Head of caudate nucleus (tissue), 42 donors: ENCODE measurements at regions not wholly inside any gene's neighbourhood (a gene's known extent, or its start where the extent isn't known, plus 50 kb on each side); places are given as distances from the start of the nearest gene placed in this dataset.
"Not testable (repeated sequence)": the region's sequence is repeated elsewhere in the genome, so short reads cannot be mapped to it uniquely, and the experiment has no call there.

ENCODE experiments used
- DNase-seq, 42 donors: peaks; one replicate each; pipeline versions ENCODE4 v3.0.0 to v3.0.0-alpha.2; 2020 to 2021; ENCODE audit warnings: mixed read lengths in 7 of 42
- intact Hi-C: fragments of 100-400 bp; cut with DNase I; formaldehyde crosslinking; loops from one replicate; pipeline ENCODE4 v1.15.0; 2022

DNA sequence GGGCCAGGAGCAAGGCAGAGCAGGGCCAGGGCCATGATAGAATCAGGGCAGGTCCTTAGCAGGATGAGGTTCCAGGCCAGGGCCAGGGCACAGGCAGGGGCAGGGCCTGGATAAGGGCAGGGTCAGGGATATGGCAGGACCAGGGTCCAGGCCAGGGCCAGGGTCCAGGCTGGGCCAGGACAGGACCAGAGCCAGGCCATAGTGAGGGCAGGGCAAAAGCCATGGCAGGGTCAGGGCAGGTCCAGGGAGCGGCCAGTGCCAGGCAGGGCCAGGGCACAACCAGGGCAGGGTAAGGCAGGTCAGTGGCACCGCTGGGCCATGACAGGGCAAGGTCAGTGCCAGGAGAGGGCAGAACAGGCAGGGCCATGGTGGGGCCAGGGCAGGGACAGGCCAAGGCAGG, 152.2 kb downstream of the LIPI start:
- intact Hi-C loops, result no loop called here

DNA sequence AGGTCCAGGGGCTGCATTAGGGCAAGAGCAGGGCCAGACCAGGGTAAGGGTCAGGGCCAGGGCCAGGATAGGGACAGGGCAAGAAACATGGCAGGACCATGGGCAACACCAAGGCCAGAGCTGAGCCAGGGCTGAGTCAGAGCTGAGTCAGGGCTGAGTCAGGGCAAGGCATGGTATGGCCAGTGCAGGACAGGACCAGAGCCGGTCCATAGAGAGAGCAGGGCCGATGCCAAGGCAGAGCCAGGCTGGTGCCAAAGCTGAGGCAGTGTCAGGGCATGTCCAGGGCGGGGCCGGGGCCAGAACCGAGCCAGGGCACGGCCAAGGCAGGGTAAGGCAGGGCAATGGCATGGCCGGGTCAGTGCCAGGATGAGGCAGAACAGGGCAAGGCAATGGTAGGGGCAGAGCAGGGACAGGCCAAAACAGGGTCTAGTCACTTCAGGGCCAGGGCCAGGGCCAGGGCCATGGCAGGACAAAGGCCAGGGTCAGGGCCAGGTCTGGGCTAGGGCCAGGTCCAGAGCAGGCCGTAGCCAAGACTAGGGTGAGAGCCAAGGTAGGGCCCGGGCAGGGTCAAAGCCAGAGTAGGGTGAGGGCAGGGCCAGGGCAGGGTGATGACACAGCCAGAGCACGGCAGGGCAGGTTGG, 152.8 kb downstream of the LIPI start:
- DNase-seq, result peak in 1 of 42 donors; percentile 14
- intact Hi-C loops, result not testable (repeated sequence)

More for the DNA sequence above, 152.2 kb downstream of the LIPI start:
- peak in 1 of 42 donors; percentile 22 for DNase-seq

DNA sequence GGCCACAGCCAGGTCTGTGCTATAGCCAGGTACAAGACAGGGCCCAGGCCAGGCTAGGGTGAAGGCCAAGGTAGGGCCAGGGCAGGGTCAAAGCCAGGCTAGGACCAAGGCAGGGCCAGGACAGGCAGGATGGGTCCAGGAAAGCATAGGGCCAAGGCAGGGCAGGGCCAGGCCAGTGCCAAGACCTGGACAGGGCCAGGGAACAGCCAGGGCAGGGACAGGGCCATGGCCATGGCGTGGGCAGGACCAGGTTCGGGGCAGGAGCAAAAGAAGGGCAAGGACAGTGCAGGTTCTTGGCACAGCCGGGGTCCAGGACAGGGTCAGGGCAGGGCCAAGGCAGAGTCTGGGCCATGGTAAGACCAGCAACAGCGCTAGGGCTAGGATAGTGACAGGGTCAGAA, 153.4 kb downstream of the LIPI start:
- peak in 1 of 42 donors; percentile 31 for DNase-seq
- intact Hi-C loops, result no loop called here

DNA sequence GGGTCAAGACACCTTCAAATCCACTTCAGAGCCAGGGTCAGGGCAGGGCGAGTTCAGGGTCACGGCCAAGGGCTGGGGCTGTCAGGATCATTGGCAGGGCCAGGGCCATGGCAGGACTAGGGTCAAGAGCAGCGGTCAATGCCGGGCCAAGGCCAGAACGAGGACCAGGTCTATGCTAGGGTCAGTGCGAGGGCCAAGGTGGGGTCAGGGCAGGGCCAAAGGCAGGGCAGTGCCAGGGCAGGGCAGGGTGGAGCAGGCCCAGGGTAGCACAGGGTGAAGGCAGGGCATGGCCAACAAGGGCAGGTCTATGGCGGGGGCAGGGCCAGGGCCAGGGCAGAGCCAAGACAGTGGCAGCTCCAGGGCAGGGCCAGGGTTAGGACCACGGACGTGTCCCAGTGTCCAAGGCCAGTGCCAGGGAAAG, 154.0 kb downstream of the LIPI start:
- intact Hi-C loops, result no loop called here
- DNase-seq, result peak in 1 of 42 donors; percentile 14

DNA sequence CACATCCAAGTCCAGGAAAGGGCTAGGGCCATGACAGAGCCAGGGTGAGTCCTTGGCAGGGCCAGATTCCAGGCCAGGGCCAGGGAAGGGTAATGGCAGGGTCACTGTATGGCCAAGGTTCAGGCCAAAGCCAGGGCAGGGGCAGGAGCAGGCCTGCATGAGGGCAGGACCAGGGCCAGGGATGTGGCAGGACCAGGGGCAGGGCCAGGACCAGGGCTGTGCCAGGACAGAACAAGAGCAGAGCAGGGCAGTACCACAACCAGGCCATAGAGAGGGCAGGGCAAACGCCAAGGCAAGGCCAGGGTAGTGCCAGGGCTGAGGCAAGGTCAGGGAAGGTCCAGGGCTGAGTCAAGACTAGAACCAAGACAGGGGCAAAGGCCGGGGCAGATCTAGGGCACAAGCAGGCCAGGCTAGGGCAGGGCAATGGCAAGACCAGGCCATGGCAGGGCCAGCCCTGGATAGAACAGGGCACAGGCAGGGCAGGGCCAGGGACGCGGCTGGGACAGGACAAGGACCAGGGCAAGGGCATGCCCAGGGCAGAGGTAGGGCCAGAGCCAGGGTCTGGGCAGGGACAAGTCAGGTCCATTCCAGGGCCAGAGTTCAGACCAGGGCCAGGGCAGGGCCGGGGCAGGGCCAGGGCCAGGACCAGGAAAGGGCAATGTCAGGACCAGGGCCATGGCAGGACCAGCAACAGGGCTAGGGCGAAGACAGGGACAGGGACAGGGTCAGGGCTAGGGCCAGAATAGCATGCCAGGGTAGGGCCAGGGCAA, 154.8 kb downstream of the LIPI start:
- intact Hi-C loops, result not testable (repeated sequence)

DNA sequence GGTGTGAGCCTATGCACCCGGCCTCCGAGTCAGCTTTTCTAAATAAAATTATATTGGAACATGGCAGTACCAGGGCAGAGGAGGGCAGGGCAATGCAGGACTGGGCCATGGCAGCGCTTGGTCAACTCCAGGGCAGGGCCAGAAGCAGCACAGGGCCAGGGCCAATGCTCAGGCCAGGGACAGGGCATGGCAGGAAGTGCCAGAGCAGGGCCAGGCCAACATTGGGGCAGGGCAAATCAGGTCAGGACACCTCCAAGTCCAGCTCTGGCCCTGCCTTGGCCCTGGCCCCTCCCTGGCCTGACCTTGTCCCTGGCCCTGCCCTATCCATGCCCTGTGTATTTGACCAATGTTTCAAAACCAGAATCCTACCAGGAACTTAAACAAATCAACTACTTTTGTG, 156.1 kb downstream of the LIPI start:
- intact Hi-C loops, result no loop called here
- no peak for DNase-seq

More for the DNA sequence above, 154.8 kb downstream of the LIPI start:
- peak in 1 of 42 donors; percentile 11 for DNase-seq

DNA sequence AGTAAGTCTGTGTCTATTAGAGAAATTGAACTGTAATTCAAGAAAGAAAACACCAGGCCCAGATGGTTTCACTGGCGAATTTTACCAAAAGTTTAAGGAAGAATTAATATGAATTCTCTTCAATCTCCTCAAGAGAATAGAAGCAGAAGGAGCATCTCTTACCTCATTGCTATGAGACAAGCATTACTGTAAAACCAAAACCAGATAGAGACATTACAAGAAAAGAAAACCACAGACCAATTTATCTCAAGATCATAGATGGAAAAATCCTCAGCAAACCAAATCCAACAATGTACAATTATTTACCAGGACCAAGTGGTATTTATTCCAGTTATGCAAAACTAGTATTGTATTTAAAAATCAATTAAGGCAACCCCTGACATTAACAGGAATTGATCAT, 160.6 kb downstream of the LIPI start:
- intact Hi-C loops, result no loop called here
- DNase-seq, result no peak

DNA sequence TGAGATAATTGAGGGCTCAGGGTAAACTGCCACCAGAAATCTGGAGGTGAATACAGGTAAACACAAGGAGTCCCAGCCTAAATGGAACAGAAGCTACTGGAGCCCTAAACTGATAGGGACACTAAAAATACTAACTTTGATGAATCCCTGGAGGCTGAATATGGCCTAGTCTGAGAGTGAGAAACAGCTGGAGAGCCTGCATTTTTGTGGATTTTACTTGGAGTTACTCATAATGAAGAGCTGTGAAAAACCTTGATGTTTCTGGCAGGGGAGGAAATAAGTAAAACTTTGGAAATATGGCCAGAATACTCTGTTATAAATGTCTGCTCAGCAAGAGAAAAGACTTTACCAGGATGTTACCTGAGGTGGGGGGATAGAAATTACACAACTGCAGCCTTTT, 164.4 kb downstream of the LIPI start:
- intact Hi-C loops, result no loop called here
- no peak for DNase-seq

DNA sequence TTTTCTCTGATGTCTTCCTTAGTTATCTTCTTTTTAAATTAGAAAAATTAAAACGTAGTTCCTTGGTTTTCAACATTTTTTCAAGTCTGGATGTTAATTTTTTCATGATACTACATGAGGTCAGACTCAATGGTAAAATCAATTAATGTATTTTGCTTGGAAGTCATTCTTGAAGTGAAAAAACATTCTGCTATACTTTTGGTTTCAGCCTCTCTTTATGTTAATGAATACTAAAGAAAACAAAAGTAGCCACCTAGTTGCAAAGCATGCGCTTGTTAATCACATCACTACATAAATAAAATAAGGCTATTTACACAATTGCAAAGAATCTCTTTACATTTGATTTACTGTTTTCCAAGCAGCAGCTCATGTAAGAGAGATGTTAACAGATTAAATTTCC, 170.4 kb downstream of the LIPI start:
- intact Hi-C loops, result no loop called here
- DNase-seq, result no peak

DNA sequence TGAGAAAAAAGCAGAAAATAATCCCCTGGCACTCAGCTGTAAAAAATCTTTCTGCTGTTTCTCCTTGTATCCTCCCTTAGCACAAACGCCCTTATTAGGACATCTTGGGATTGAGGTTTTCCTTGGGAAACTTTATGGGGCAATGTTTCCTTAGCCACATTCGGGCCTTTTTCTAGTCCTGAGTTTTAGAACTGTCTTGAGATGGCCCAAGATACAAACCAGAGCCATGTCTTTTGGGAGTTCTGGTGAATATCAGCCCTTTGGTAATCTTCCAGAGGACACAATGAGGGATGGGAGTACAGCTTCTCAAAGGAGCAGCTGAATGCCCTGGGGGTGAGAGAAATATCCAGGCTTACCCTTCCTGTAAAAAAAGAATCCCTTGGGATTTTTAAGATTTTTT, 182.1 kb downstream of the LIPI start:
- DNase-seq, intact Hi-C loops: not testable (repeated sequence)

DNA sequence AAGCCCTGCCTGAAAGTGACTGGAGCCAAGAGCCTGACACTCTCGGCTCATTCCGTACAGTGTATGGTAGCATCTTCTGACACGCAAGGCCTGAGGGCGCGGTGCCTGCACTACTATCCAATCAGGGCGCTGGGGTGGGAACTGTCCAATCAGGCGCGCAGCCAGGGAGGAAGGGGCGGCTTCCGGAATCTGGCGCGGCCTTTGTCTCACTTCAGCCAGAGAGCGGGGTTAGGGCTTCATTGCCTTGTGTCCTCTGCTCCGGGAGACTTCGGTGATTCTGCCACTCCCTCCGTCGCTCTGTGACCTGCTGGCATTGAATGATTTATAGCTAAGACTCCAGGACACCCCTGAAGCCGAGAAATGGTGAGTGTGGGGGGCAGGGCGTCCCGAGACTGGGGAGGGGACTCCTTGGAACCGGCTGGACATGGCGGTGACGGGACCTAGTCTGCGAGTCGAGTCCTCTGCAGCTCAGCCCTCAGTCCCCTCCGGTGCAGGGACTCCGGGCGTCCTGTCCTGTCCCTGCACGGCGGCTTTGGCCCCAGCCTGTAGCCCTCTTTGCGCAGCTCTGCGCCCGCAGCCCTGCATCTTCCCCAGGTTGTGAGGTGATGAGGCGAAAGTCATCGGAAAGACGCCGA, 183.4 kb downstream of the LIPI start:
- DNase-seq, result peak; percentile 82 to 98 (median 93)
- intact Hi-C loops, result not testable (repeated sequence)

DNA sequence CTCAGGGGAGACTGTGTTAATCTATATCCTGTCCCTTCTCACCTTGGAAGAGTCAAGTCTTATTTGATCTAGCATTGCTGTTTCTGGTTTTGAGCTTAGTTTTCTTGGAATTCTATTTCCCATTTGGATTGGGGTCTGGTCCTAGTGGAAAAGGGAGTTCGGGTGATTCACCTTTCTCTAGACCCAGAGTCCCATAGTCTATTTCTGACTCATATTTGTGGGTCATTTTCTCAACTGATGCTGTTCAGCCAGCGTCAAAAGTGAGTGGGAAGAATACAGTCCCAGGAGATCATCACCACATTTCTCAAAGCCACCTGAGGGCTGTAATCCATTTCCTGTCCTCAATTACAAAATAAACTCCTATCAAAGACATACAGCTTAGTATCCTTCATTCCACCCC, 190.6 kb downstream of the LIPI start:
- intact Hi-C loops, result not testable (repeated sequence)

DNA sequence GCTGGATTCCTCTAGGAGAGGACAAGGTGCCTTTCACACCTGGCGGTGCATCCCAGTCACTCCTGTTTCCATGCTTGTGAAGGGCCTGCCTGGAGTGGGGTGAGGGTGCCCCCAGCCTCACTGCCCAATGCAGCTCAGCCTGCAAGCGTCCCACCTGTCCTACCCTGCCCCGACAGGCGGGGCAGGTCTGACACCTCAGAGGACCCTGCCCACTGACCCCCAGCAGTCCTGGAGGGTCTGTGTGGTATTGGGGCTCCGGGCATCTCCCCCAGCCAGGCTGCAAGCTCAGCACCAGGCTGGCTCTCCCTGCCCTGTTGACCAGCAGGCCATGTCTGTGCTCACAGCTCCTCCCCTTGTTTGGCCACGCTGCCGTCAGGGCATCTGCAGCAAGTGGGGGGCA, 194.9 kb downstream of the LIPI start:
- DNase-seq, intact Hi-C loops: not testable (repeated sequence)

More for the DNA sequence above, 190.6 kb downstream of the LIPI start:
- DNase-seq, result not testable (repeated sequence)

DNA sequence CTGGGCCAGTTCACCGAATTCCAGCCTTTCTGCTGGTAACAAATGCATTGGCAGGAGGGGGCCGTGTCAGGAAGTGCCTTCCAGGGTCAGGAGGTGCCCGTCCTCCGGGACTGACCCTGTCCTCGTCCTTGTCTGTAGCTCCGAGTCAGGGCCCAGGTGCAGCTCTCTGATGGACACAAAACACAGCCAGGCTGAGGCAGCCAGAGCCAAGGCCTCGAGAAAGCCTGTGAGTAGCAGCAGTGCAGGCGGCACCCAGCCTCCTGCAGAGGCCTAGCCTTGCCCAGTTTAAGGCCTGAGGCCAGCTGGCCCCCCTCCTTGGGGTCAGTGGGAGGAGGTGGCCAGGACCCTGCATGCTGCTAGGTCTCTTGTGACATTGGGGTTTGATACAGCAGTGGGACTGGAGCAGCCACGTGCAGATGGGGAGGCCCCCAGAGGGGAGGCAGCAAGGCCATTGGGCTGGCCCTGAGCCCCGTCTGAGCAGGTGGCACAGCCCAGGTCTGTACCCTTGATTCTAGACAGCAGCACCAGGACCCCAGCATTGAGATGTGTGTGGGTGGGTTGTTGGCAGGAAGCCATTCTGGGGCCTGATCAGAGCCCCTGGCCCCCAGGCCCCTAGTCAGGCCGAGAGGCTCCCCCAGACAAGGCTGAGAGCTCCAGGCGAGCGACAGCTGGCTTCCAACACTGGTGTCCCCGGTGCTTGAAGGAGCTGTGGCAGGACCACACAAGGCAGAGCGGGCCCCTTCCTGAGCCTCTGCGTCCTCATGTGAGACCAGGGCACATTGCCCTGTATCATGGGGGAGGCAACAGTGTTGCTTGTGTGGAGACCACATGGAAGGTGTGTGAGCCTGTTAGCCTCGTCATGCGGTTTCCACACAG, 196.9 kb downstream of the LIPI start:
- DNase-seq, intact Hi-C loops: not testable (repeated sequence)

DNA sequence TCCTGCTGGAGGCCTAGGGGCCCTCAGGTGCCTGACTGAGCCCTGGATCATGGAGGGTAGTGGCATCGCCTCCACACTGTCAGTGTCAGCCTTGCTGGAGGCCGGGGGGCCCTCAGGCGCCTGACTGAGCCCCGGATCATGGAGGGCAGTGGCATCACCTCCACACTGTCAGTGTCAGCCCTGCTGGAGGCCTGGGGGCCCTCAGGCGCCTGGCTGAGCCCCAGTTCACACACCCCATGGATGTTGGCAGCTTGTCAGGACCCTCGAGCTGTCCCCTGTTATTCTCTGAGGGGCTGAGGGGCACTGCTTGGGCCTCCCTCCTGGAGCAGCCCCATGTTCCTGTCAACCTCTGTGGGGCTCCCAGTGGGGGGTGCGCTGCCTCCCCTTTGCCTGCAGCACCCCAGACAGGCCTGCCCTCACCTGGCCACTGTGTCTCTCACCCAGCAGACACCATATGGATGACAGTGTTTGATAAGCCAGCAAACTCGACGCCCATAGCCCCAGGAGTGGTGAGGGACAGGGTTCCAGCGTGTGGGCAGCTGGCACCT, 197.6 kb downstream of the LIPI start:
- intact Hi-C loops, result no loop called here
- no peak for DNase-seq

DNA sequence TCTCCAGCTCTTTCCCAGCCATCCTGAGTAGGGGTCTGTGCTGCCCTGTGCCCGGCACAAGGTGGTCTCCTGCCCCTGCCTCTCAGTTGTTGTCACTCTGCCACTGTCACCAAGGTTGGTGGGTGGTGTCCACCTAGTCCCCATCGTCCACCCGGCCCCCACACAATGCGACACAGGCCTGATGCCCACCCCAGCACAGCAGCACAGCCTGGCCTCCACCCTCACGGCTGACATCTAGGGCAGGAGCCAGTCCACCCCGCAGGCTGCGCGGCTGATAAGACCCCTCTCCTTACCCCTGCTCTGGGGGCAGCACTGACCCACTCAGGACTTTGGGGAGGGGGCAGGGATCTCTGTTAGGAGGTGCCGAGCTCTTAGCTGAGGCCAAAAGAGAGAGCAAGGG, 198.3 kb downstream of the LIPI start:
- intact Hi-C loops, result no loop called here
- no peak for DNase-seq

DNA sequence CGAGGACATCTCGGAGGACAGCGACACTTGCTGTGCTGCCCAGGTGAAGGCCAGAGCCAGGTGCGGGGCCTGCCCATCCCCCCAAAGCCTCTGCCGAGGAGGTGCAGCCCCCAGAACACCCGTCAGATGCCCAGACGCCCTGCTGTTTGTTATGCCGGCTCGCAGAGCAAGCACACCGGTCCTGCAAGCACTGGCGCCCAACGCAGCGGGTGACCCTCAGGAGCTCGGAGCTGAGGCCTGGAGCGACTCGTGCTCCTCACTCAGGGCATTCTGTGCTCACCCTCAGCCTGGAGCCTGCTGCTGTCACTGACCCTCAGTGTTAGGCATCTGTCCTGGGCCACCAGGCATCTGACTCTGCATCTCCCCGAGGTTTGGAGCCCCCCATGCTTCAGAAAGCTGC, 199.0 kb downstream of the LIPI start:
- intact Hi-C loops, DNase-seq: not testable (repeated sequence)

DNA sequence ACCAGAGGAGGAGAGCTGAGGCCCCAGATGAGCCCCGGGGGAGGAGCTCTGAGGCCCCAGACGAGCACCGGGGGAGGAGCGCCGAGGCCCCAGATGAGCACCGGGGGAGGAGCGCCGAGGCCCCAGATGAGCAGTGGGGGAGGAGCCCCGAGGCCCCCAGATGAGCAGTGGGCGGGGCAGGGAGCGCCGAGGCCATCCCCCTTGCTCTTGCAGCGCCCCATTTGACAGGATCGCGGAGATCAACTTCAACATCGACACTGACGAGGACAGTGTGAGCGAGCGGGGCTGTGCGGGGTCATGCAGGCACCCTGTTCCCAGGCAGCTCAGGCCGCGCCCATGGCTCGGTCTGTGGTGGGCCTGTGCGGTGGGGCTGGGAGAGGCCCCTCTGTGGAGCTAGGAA, 199.6 kb downstream of the LIPI start:
- DNase-seq, intact Hi-C loops: not testable (repeated sequence)

DNA sequence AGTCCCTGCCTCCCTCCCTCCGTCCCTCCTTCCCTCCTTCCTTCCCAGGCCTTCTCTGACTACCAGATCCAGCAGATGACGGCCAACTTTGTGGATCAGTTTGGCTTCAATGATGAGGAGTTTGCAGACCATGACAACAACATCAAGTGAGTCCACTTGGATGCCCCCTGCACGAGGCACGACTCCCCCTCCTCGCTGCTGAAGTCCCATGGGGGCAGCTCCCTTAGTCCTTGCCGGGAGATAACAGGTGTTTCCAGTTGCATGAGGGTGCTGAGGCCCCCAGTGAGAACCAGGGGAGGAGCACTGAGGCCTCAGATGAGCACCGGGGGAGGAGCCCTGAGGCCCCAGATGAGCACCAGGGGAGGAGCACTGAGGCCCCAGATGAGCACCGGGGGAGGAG, 200.0 kb downstream of the LIPI start:
- intact Hi-C loops, result no loop called here
- no peak for DNase-seq
